H9 (cell line): ENCODE measurements at regions not wholly inside any gene's neighbourhood (a gene's known extent, or its start where the extent isn't known, plus 50 kb on each side); places are given as distances from the start of the nearest gene placed in this dataset.

ENCODE experiments used
- DNase-seq: peaks from one replicate; pipeline ENCODE4 v3.0.0-alpha.2; 2017
- H2AFZ ChIP-seq: one replicate; pipeline ENCODE4 v1.6.1; 2013; ENCODE audit warnings: mild to moderate bottlenecking, low read length, control low read depth, moderate library complexity
- H2AK5ac ChIP-seq: 2 replicates; pipeline ENCODE4 v1.6.1; 2013; ENCODE audit warnings: low read length, control low read depth, mixed read lengths; ENCODE audit not compliant: insufficient read length
- H2BK120ac ChIP-seq: one replicate; pipeline ENCODE4 v1.6.1; 2013; ENCODE audit warnings: low read depth, mild to moderate bottlenecking, low read length, control low read depth, inconsistent platforms; ENCODE audit not compliant: poor library complexity, severe bottlenecking
- H2BK12ac ChIP-seq: 2 replicates; pipeline ENCODE4 v1.6.1; 2013; ENCODE audit warnings: low read length, control low read depth, mixed read lengths, low read depth; ENCODE audit not compliant: insufficient read length
- H2BK15ac ChIP-seq: 2 replicates; pipeline ENCODE4 v1.6.1; 2013; ENCODE audit warnings: low read depth, low read length, control low read depth
- H2BK20ac ChIP-seq: one replicate; pipeline ENCODE4 v1.6.1; 2013; ENCODE audit warnings: low read depth, mild to moderate bottlenecking, low read length, control low read depth, inconsistent platforms; ENCODE audit not compliant: poor library complexity, severe bottlenecking
- H2BK5ac ChIP-seq: 2 replicates; pipeline ENCODE4 v1.6.1; 2013; ENCODE audit warnings: low read length, control low read depth, mixed read lengths; ENCODE audit not compliant: insufficient read length
- H3K14ac ChIP-seq: 2 replicates; pipeline ENCODE4 v1.6.1; 2013; ENCODE audit warnings: low read length, control low read depth; ENCODE audit not compliant: insufficient read depth
- H3K18ac ChIP-seq: 2 replicates; pipeline ENCODE4 v1.6.1; 2013; ENCODE audit warnings: low read depth, mild to moderate bottlenecking, mixed read lengths, low read length, control low read depth; ENCODE audit not compliant: insufficient read length
- H3K23ac ChIP-seq: 2 replicates; pipeline ENCODE4 v1.6.1; 2013; ENCODE audit warnings: low read length, control low read depth, mixed read lengths, low read depth; ENCODE audit not compliant: insufficient read length
- H3K23me2 ChIP-seq: 2 replicates; pipeline ENCODE4 v1.6.1; 2013; ENCODE audit warnings: low read depth, mild to moderate bottlenecking, mixed read lengths, low read length, control low read depth; ENCODE audit not compliant: insufficient read length, poor library complexity, severe bottlenecking
- H3K27ac ChIP-seq: 2 replicates; pipeline ENCODE4 v1.5.1; 2013; ENCODE audit warnings: low read length, control low read depth, mixed read lengths, low read depth; ENCODE audit not compliant: insufficient read length
- H3K27me3 ChIP-seq: 2 replicates; pipeline ENCODE4 v1.6.1; 2013; ENCODE audit warnings: low read length, control low read depth, inconsistent platforms; ENCODE audit not compliant: insufficient read depth
- H3K4ac ChIP-seq: 2 replicates; pipeline ENCODE4 v1.6.1; 2013; ENCODE audit warnings: low read depth, mild to moderate bottlenecking, control low read depth, inconsistent platforms, low read length, moderate library complexity
- H3K4me1 ChIP-seq: 2 replicates; pipeline ENCODE4 v1.6.1; 2013; ENCODE audit warnings: low read length, control low read depth, inconsistent platforms; ENCODE audit not compliant: insufficient read depth
- H3K4me2 ChIP-seq: 2 replicates; pipeline ENCODE4 v1.6.1; 2013; ENCODE audit warnings: low read length, control low read depth, mixed read lengths; ENCODE audit not compliant: insufficient read length, insufficient read depth
- H3K56ac ChIP-seq: 2 replicates; pipeline ENCODE4 v1.6.1; 2013; ENCODE audit warnings: low read depth, mild to moderate bottlenecking, mixed read lengths, low read length, control low read depth; ENCODE audit not compliant: insufficient read length
- H3K79me1 ChIP-seq: 2 replicates; pipeline ENCODE4 v1.6.1; 2013; ENCODE audit warnings: low read depth, mild to moderate bottlenecking, moderate library complexity, low read length, control low read depth, inconsistent platforms; ENCODE audit not compliant: insufficient read depth, poor library complexity, severe bottlenecking
- H3K79me2 ChIP-seq: 2 replicates; pipeline ENCODE4 v1.6.1; 2013; ENCODE audit warnings: low read length, control low read depth, inconsistent platforms; ENCODE audit not compliant: insufficient read depth
- H3K9ac ChIP-seq: 2 replicates; pipeline ENCODE4 v1.6.1; 2013; ENCODE audit warnings: low read length, control low read depth, mixed read lengths; ENCODE audit not compliant: insufficient read length; ENCODE audit errors: extremely low read depth
- H3K9me3 ChIP-seq: one replicate; pipeline ENCODE4 v1.6.1; 2013; ENCODE audit warnings: low read depth, low read length, inconsistent platforms; ENCODE audit not compliant: control insufficient read depth
- H3T11ph ChIP-seq: one replicate; pipeline ENCODE4 v1.6.1; 2013; ENCODE audit warnings: mild to moderate bottlenecking, low read length, control low read depth, inconsistent platforms
- H4K20me1 ChIP-seq: one replicate; pipeline ENCODE4 v1.6.1; 2013; ENCODE audit not compliant: control insufficient read depth, insufficient read length, insufficient read depth
- H4K5ac ChIP-seq: 2 replicates; pipeline ENCODE4 v1.6.1; 2013; ENCODE audit warnings: low read depth, mild to moderate bottlenecking, mixed read lengths, low read length, control low read depth; ENCODE audit not compliant: insufficient read length
- H4K8ac ChIP-seq: replicated peaks from 2 replicates; pipeline ENCODE4 v1.6.1; 2013; ENCODE audit warnings: low read length, control low read depth, mixed read lengths, low read depth; ENCODE audit not compliant: insufficient read length
- H4K91ac ChIP-seq: 2 replicates; pipeline ENCODE4 v1.6.1; 2013; ENCODE audit warnings: low read depth, mild to moderate bottlenecking, moderate library complexity, mixed read lengths, low read length, control low read depth; ENCODE audit not compliant: insufficient read length
- H3K27ac Mint-ChIP-seq, 3 experiments: 2 replicates in 2 of 3; 3 replicates in 1 of 3; pipeline ENCODE4 v1.8.0; 2020 to 2021; ENCODE audit warnings: mixed read lengths in 3 of 3, mild to moderate bottlenecking in 1 of 3, moderate library complexity in 1 of 3
- H3K27me3 Mint-ChIP-seq: 2 replicates; pipeline ENCODE4 v1.8.0; 2021; ENCODE audit warnings: low read depth, mild to moderate bottlenecking, moderate library complexity, mixed read lengths
- H3K36me3 Mint-ChIP-seq, 3 experiments: 2 replicates in 2 of 3; 3 replicates in 1 of 3; pipeline ENCODE4 v1.8.0; 2020 to 2021; ENCODE audit warnings: low read depth in 3 of 3, mixed read lengths in 3 of 3; ENCODE audit not compliant: insufficient read depth in 1 of 3
- H3K4me1 Mint-ChIP-seq, 2 experiments: 2 replicates each; pipeline ENCODE4 v1.8.0; 2020; ENCODE audit warnings: mixed read lengths in 2 of 2
- H3K4me3 Mint-ChIP-seq, 2 experiments: 2 replicates in 1 of 2; 3 replicates in 1 of 2; pipeline ENCODE4 v1.8.0; 2020 to 2021; ENCODE audit warnings: mild to moderate bottlenecking in 2 of 2, mixed read lengths in 2 of 2, moderate library complexity in 1 of 2
- H3K9me3 Mint-ChIP-seq, 2 experiments: 2 replicates in 1 of 2; 3 replicates in 1 of 2; pipeline ENCODE4 v1.8.0; 2020; ENCODE audit warnings: mild to moderate bottlenecking in 2 of 2, mixed read lengths in 2 of 2, moderate library complexity in 1 of 2
- CTCF ChIP-seq: fragments of 200-600 bp; sonication (generic); conservative IDR thresholded peaks from 3 replicates; pipeline ENCODE4 v1.8.0; 2021; ENCODE audit warnings: antibody characterized with exemption, mild to moderate bottlenecking
- WGBS: extraction: QIAGEN DNeasy Blood & Tissue Kit; methylation state at CpG from one replicate; pipeline ENCODE4 v1.1.7; 2013; ENCODE audit warnings: missing lambda C conversion rate, low lambda C conversion rate, mixed read lengths; ENCODE audit not compliant: insufficient read length; ENCODE audit errors: extremely low coverage; 5-methylcytosine and 5-hydroxymethylcytosine counted together

GRCh38 chr20:16135630-16136029 is 437.6 kb downstream of the KIF16B start:
- H3K27ac Mint-ChIP-seq: no peak overlapping the region
- no peaks in the 10 kb centered on the region for H3K27me3 ChIP-seq

More at GRCh38 chr20:16135630-16136029, 437.6 kb downstream of the KIF16B start:
- Histone ChIP-seq H3K4ac (no peak overlapping the region), H3K23ac (no peak overlapping the region), H3K23me2 (no peaks in the 10 kb centered on the region), H3K79me2 (no peaks in the 10 kb centered on the region), H2AK5ac (no peak overlapping the region), H2BK5ac (no peak overlapping the region), H3K9me3 (no peaks in the 10 kb centered on the region), H2AFZ (no peak overlapping the region), H3K14ac (no peak overlapping the region), H3K79me1 (no peaks in the 10 kb centered on the region), H3K4me1 (no peaks in the 10 kb centered on the region), H2BK120ac (no peak overlapping the region), H3K18ac (no peak overlapping the region), H4K91ac (no peak overlapping the region), H2BK20ac (no peak overlapping the region), H3K9ac (no peak overlapping the region), H3K4me2 (no peak overlapping the region), H4K8ac (no peak overlapping the region), H2BK12ac (no peak overlapping the region), H4K20me1 (no peaks in the 10 kb centered on the region), H4K5ac (no peak overlapping the region), H2BK15ac (no peak overlapping the region), H3K27ac (no peak overlapping the region), H3K56ac (no peak overlapping the region), H3T11ph (no peak overlapping the region)
- no CpG with 5 or more reads among the region's 5 CpGs for WGBS
- Mint-ChIP-seq H3K36me3 (peaks cover 0 to 8% (median 0%) of the 10 kb centered on the region in 3 experiments; a peak in 4 of 7 replicates), H3K27me3 (no peaks in the 10 kb centered on the region), H3K9me3 (peaks cover 8 to 13% of the 10 kb centered on the region in 2 experiments; a peak in 4 of 5 replicates), H3K4me3 (no peak overlapping the region), H3K4me1 (no peaks in the 10 kb centered on the region)
- no peak for DNase-seq
- TF ChIP-seq CTCF: no peak
